NCI-H1694 treated with DMSO at 0.1 percent for 48 hours (cell line): ENCODE measurements at regions not wholly inside any gene's neighbourhood (a gene's known extent, or its start where the extent isn't known, plus 50 kb on each side); places are given as distances from the start of the nearest gene placed in this dataset.

Experiments
- DNase-seq: peaks from one replicate; lab custom pipeline; 2025; lab: John Stamatoyannopoulos, UW

DNA sequence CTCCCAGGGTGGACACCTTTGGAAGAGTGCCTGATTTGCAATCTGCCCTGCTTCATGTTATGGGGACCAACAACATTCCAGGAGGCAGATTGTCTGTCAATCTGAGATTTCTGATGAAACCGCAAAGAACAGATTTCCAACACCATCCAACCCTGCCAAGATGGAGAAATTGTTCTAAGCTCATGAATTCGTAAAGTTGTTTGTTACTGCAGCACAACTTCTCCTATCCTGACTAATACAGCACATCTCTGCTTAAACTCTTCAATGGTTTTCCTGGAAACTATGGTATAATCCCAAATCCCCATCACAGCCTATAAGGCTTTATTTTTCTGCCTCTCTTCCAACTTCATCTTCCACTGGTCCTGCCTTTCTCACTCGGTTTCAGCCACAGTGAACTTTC lies 210.3 kb upstream of the TSHZ3 start:
- DNase-seq: no peak

GRCh38 chr19:31560086-31561060 lies 211.1 kb upstream of the TSHZ3 start:
- no peak for DNase-seq

DNA sequence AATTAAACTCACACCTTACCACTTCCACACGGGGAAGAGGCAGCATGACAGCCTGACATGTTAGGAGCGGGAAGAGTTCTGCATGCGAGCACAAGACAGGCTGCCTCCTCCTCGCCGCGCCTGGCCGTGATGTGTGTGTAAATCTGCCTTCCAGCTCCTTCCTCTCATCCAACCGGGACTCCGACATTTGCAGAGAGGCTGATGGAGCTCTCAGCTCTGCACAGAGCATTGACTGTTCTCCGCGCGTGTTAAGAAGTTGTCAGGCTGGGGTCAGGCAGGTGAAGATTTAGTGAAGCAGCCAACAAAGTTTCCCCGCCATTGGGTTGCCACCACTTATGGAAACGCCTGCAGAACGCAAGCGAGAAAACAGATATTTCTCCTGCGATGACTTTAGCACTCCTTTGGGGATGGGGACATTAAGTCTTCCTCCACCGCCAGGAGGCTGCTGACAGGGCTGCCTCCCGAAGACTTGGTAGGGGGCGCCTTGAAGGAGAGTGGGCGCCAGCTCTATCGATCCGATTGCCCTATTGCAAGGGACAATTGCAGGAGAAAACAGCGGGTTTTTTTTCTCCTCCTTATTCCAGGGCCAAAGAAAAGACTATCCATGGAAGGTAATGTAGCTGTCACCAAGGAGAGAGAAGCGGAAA lies 213.9 kb upstream of the TSHZ3 start:
- DNase-seq: no peak

GRCh38 chr19:31567776-31568175 lies 218.5 kb upstream of the TSHZ3 start:
- DNase-seq: no peak

GRCh38 chr19:31568724-31569123 lies 219.5 kb upstream of the TSHZ3 start:
- no peak for DNase-seq

- DNase-seq: no peak
Measured at GRCh38 chr19:31570718-31571117, 221.5 kb upstream of the TSHZ3 start.

DNA sequence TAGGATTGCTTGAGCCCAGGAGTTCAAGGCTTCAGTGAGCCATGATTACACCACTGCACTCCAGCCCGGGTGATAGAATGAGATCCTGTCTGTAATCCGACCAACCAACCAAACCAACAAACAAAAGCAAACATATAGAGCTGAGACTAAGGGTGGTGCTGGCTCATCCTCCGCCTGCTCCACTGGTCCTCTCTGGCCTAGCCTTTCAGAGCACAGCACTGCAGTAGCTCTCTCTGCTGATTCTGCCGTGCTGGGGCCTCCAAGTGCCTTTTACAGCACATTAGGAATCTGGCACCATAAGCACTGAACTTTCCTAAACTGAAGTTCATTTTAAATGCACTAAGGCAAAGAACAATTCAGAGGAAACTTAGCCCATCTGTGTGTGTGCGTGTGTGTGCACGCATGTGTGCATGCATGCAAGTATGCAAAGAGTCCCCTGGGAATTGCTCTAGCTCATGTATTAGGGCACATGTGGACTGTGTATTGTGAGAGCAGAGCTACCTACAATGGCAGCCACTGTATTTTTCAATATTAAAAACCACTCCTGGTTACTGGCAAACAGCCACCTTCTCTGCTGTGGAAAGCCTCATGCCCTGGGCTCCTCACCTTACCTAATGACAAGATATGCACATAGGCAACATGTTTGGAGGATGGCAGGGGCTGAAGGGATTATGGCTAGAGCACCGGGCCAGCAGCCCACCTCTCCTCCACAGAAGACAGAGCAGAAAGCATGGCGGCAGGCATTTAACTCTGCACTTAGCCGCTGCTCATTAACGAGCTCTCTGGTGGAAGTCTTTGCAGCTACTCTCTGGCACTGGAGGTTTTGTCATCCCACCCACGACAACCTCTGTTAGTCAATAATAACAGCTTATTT lies 223.1 kb upstream of the TSHZ3 start:
- no peak for DNase-seq

DNA sequence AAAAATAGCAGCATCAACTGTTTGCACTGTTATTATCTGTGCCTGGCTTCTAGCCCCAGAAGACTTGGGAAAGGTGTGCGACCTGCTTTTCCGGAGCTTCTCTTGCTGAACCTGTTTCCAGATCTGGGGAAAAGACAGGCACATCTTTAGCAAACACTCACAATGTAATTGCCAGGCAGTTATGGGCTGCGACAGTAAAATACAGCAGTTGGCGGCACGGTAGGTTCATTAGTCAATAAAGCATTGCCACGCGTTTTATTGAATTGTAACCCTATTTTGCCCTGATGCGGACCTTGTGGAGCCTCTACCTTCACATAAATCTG lies 223.7 kb upstream of the TSHZ3 start:
- DNase-seq: no peak

DNA sequence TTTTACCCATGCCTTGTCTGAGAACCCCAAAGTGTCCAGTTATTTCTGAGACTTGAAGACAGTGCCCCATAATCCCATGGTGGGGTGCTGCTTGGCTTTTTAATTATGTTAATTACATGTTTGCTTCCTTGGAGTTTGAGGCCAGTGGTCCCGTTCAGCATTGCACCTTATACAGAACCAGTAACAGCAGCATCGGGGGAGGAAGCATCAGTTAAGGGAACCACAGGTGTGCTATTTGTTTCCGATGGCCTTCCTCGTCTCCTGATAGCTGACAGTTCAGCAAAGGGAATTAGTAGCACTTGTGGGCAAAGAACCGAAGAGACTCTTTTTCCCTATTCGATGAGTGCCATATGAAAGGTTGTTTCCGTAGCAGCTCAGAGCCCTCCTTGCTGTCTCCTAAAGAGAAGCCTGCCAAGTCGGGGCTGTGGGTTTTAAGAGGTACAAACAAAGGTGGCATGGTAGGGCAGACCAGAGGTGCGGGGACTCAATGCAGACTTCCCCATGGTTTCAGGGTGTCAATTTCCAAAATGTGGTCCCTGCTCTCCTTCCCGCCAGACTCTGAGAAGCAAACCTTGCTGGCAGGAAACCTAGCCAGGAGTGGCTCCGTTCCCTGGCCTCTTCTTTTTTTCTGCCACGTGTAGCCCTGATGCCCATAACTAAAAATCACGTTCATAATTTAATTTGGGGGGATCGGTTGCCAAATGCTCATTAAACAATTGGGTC lies 225.2 kb upstream of the TSHZ3 start:
- no peak for DNase-seq

DNA sequence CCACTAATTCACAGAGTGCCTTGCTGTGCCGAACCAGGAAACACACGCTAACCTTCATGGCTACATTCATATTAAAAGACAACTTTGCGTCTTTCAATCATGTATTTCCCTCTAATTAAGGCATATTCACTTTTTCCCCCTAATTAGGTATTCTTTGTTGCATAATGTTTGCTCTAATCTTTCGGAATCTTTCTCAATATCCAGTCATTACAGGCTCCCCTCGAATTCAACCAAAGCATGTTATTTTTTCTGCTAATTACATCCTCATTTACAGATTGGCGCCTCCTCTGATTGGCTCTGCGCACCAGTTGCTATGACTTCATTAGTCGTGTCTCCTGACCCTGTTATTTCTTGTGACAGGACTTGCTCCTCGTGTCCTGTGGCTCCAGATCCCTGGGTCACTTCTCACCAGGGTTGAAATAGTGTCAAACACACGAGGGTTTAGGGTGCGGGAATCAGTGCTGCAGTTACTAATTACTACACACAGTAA lies 226.7 kb upstream of the TSHZ3 start:
- DNase-seq: no peak

GRCh38 chr19:31578326-31578725 lies 229.1 kb upstream of the TSHZ3 start:
- DNase-seq: no peak

- no peak for DNase-seq
Measured at GRCh38 chr19:31583148-31583547, 233.9 kb upstream of the TSHZ3 start.

- DNase-seq: no peak
Measured at GRCh38 chr19:31586282-31586681, 237.0 kb upstream of the TSHZ3 start.

DNA sequence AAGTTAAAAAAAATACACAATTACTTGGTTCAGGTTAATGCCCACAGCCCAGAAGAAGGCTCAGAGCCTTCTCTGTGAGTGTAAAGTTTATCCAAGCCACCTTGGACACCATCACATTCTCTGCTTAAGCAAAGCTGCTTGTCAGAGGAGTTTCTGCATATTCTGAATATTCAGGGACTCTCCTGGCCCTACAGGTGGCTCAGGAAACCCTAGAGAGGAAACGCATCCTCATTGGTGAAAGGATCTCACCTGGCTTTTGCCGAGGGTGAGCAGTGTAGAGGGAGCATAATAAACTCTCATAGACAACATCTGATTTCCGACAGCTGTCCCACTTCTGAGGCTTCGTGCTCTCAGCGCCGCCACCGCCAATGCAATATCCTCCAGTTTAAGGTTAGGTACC lies 239.9 kb upstream of the TSHZ3 start:
- DNase-seq: no peak

DNA sequence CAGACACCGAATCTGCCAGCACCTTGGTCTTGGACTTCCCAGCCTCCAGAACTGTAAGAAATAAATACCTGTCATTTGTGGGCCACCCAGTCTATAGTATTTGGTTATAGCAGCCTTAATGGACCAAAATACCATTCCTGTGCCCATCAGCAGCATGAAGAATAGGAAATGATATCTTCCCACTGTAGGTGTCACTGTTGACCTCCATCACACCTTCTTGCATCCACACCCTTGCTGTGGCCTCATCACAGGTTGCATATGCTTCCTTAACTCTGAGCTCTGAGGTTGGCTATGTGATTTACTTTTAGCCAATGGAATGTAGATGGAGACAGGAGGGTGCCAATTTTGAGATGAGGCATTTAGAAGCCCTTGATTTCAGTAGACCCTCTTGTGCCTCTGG lies 242.0 kb upstream of the TSHZ3 start:
- DNase-seq: no peak

- no peak for DNase-seq
Measured at GRCh38 chr19:31592456-31592855, 243.2 kb upstream of the TSHZ3 start.

GRCh38 chr19:31594701-31595100 lies 245.5 kb upstream of the TSHZ3 start:
- DNase-seq: no peak

DNA sequence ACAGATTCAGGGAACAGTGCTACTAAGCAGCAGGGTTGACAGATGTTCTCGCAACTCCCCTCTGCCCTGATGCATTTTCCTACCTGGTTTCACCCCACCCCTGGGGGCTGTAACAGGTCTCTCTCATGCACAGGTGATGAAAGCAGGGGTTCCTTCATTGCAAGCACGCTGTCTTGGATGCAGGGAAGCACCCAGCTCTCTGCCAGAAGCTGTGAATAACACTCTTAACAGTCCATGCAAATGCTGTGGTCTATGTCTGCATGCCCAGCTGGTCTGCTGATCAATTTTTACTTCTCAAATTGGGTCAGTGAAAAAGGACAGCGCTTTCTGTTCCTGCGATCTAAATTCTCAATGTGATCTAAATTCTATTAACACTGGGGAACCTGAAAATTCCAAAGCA lies 246.3 kb upstream of the TSHZ3 start:
- no peak for DNase-seq

GRCh38 chr19:31596751-31597150 lies 247.5 kb upstream of the TSHZ3 start:
- DNase-seq: no peak

GRCh38 chr19:31597616-31598015 lies 248.4 kb upstream of the TSHZ3 start:
- no peak for DNase-seq

DNA sequence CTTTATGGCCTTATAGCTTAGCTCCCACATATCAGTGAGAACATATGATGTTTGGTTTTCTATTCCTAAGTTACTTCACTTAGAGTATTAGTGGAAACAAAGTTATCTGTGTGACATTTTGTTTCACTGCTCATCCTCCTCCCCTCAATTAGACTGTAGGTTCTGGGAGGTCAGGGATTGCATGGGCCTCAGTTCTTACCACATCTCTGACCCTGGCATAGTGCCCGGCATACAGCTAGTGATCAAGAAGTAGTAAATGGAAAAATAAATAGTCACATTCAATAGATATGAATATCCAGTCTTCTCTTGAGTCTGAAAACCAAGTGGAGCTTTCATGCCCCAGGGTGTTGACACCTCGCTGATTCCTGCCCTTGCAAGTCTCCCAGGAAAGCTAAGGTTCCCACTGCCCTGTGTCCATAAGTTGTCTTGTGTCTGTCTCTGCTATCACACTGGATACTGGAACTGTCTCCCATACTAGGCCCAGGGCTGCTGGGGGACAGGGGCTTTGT lies 249.5 kb upstream of the TSHZ3 start:
- no peak for DNase-seq
